ENCODE measurements at regions not wholly inside any gene's neighbourhood (a gene's known extent, or its start where the extent isn't known, plus 50 kb on each side); places are given as distances from the start of the nearest gene placed in this dataset.

DNA sequence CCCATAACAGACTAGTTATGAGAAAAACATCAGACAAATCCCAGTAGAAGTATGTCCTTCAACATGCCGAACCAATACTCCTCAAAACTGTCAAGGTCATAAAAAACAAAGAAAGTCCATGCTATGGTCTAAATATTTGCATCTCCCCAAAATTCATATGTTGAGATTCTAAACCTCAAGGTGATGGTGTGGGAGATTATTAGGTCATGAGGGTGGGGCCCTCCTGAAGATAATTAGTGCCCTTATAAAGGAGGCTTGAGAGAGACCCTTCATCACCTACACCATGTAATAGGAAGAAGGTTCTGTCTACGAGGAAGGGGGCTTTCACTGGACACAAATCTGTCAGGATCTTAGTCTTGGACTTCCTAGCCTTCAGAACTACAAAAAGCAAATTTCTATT is 118.6 kb upstream of the GUCY1A2 start:
- no peak for DNase-seq

DNA sequence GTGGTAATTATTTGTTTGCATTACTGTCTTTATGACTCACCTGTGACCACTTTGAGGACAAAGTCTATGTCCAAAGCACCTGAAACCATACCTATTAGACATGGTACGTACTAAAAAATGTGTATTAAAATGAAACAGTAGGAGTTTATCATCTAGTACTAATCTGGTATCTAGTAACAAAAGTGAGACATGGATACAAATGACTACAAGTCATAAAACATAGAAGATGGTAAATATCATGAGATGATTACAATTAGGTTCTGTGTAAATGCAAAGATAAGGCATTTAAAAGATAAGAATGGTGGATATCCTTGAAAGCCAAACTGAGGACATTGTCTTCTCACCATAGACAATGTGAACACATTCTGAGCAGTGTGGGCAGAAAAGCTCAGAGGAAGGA is 113.5 kb upstream of the GUCY1A2 start:
- no peak for DNase-seq

DNA sequence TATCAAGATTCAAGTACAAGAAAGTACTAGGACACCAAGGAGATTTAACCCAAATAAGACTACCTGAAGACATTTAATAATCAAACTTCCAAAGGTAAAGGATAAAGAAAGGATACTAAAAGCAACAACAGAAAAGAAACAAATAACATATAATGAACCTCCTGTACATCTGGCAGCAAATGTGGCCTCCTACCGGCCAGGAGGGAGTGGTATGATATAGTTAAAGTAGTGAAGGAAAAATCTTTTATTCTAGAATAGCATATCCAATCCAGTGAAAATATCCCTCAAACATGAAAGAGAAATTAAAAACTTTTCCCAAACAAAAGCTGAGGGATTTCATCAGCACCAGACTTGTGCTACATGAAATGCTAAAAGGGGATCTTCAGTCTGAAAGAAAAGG is 104.7 kb upstream of the GUCY1A2 start:
- no peak for DNase-seq

DNA sequence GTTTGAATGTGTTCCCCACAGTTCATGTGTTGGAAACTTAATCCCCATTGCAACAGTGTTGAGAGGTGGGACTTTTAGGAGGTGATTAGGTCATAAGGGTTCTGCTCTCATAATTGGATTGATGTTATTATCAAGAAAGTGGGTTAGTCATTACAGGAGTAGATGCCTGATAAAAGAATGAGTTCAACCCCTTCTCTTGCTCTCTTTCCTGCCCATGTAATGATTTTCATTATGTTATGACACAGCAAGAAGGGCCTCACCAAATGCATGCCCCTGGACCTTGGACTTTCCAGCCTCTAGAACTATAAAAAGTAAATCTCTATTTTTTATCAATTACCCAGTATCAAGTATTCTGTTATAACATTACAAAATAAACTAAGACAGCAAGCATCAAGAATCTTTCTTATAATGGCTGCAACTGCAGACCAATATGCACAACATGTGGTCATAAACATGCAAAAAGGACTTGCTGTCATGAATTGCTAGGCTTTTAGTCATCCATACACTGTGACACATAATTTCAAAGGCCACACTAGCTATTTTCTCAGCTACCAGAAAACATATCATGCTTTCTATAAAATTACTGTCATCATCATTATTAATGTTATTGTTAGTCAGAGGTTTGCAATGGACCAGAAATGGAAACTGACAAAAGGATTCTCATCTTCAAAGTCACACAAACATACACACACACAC is 99.9 kb upstream of the GUCY1A2 start:
- DNase-seq = no peak

DNA sequence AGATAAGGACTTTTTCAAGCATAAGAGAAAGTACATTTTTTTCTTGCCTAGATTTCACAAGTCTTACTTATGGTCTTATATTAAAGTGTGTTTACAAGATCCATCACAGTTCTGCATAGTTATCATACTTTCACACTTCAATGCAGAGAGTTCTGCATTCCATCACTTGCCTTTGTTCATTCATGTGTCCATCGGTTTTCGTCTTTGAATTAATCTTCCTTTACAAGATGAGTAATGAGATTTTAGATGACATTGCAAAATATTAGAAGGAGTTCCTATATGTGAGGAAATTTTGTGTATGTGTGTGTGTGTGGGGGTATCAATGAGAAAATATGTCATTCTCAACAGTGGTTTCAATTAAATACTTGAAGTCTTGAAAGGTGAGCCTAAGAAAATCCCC is 98.1 kb upstream of the GUCY1A2 start:
- peak; percentile 77 for DNase-seq

DNA sequence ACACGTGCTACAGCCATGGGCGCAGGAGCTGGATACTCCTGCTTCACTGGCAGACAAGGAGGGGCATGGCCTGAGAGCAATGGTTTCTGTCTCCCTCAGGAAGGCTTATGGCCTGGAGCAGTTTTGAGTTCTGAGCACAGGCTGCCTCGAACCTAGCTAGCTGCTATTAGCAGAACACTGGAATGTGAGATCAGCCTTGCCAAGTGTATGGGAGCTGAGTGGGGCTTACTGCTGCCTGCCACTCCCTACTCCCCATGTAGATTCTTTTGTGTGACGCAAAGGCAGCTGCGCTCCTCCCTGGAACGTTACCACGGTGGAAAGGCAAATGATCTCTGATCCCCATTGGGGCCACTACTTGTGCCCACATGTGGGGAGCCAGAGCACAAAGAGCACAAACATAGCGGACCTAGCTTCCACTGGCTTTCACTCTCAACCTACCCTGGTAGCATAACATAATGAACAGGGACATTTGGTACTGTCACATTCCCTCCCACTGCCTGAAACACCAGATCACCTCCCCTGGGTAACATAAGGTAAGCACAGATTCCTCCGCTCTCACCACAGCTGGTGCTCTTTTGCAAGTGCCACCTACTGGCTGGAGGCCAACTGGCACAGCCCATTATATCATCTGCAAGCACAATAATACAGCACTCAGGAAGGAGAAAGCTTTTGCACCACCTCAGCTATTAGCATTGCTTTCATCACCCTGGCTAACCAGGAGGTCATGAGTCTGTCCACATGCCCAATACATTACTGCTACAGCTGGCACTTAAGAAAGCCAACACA is 84.6 kb upstream of the GUCY1A2 start:
- DNase-seq = peak; percentile 71

DNA sequence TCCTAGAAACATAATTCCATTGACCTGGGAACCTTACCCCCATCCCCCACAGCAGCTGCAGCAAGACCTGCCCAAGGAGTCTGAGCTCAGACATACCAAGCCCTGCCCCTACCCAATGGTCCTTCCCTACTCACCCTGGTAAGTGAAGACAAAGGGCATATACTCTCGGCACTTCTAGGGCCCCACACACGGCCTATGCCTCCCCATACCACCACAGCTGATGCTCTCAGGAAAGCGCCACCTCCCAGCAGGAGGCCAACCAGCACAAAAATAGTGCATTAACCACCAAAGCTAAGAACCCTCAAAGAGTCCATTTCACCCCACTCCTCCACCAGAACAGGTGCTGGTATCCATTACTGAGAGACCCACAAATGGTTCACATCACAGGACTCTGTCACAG is 74.4 kb upstream of the GUCY1A2 start:
- no peak for DNase-seq

DNA sequence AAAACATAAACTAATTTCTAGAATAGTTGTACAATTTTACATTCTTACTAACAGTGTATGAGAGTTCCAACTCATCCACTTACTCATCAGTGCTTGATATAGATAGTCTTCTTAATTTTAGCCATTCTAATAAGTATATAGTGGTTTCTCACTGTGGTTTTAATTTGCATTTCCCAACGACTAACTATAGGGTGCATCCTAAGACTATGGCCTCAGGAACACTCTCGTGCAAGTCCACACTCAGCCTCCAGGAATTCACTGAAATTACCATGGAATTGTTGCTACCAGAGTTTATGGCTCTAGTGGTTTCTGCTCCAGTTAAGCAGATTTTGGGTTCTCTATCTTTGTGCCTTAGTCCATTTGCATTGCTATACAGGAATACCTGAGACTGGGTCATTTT is 60.1 kb upstream of the GUCY1A2 start:
- peak; percentile 24 for DNase-seq

DNA sequence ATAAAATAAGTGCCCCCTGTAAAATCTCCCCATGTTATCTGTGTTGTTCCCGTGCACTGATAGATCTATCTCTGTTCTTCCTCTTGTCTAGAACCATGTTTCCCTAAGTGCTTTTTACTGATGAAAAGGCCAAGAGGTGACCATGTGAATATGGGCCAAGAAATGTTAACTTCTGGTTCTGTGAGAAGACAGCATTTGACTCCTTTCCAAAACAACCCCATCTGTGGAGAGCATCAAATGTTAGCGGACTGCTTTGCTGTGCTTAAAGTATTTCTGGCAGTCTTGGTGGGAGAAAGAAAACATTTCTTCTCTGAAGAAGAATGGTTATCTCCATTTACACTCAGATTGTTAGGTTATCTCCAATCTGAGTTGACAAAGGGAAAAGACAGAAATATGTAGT is 58.6 kb upstream of the GUCY1A2 start:
- no peak for DNase-seq

DNA sequence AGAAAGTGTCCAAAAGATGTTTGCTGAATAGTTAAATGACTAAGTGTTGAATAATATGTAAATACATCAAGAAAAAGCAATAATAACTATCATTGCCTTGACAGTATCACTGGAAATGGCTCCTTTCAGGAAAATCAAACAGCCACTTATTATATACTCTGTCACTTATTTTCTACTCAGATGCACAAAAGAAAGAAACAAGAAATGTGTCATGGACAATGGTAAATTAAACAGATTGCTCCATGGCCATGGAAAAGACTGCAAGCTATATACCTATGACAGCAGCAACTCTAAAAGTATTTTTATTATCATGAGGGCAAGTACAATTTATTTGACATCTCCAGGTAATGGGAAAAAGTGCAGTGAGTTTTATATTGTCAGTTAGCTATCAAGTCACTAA is 52.9 kb upstream of the GUCY1A2 start:
- DNase-seq = no peak
